ENCODE measurements at regions not wholly inside any gene's neighbourhood (a gene's known extent, or its start where the extent isn't known, plus 50 kb on each side); places are given as distances from the start of the nearest gene placed in this dataset.

DNA sequence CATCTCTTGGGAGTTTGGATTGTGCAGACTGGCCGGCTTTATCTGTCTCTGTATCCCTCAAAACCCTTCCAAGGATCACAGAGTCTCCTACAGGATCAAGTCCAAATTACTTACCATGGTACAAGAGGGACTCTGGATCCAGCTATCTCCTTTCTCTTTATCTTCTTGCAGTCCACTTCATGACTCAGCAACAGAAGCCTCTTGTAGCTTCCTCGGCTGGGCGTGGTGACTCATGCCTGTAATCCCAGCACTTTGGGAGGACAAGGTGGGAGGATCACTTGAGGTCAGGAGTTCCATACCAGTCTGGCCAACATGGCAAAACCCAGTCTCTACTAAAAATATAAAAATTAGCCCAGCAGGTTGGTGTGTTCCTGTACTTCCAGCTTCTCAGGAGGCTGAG is 189.7 kb downstream of the BCAT1 start:
- no peak for DNase-seq

DNA sequence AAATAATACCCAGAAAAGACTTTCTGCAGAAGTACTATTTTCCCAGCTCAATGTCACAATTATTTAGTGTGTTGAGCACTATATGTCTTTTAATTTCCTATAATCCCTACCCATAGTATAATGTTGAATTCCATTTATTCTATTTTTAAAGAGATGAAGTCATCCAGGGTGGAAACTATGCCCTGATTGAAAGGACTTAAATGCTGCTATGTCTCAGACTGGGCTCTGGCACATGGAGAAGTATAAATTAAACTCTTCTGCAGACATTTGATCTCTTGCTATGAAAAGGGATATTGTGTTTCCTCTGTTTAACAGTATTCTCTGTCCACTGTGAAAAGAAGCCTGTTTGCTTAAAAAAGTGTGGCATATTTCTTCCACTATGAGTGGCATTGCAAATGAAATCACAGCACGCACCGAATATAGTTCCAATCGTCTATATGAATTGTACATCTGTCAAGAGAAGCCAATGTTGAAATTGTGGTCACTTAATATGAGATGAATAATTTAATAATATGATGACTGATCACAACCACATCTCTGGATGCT is 192.3 kb downstream of the BCAT1 start:
- no peak for DNase-seq

DNA sequence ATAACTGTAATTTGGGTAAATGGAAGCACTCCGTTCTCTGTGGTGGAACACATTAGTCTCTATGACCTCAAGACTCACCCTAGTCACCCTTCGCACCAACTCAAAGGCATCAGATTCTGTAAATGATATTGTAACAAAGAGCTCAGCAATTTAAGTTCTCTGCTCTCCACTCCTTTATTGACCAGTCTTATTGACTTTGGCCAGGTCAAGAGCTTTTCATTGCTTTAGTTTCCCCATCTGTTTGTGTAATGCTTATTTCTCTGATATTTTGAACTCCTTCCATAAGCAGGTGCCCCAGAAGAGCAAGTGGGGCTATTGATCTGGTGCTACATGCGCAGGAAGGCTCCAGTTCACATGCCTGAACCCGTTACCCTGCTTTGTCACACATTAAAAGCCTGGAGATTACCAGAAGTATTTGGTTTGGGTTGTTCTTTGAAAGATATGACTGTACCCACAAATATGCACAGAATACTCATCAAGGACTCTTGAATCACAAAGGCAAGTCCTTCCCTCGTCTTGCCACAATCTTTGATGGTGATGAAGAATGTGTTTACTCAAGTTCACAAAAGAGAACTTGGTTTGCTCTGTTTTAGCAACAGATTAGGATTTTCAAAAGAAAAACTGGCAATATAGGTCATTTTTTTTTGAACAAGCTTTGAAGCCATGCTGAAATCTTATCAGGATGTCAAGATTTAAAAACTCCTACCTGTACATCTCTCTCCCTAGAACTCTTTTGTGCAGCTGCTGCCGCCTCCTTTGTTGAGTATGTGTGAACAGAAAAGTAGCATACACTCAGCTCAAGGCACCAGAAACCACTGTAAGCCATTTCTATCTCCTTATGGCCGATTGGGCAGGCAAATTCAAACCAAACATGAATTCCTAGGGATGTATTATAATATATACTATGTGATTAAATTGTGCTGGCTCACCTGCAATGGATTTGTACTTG is 193.9 kb downstream of the BCAT1 start:
- DNase-seq, result no peak

DNA sequence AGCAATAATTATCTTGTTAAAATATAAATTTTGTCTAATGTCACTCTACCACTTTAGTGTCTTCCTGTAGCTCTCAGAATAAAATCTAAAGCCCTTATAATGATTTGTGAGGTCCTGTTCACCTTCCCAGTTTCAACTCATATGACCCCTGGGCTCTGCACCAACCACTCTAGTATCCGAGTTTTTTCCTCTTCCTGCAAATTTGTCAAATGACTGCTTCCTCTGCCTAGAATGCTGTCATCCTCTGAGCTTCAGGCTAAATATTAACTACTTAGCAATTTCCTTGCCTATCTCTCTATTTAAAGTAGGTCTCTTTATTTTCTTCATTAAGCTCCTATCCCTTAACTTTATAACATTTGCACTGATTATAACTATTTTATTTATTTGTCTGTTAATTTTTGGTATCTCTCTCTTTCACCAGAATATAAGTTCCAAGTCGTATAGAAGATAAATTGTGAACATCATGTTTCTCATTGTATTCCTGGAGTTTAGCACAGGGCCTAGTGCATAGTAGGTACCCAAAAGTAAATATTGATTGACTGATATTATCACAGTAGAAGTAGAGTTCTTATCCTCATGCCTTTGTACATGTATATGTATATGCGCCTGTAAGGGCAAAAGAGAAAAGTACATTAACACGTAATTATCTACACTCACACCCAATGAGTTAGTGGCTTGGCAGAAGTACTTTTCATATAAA is 196.0 kb downstream of the BCAT1 start:
- no peak for DNase-seq

DNA sequence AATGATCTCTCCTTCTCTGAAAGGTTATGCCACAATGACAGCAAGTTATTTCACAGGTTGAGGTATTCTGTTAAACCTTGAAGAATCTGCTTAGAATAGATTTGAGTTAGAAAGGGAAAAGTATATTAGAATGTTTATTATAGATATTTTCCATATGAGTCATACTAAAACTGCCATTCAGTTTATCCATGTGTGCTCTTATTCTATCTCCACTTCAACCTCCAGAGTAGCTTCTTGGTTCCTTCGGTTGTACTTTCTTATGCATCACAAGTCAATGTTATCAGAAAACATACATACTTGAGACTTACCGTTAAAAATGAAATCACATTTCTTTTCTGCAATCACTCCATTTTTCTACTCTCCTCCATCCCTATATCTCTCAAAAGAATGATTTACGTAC is 197.7 kb downstream of the BCAT1 start:
- no peak for DNase-seq

DNA sequence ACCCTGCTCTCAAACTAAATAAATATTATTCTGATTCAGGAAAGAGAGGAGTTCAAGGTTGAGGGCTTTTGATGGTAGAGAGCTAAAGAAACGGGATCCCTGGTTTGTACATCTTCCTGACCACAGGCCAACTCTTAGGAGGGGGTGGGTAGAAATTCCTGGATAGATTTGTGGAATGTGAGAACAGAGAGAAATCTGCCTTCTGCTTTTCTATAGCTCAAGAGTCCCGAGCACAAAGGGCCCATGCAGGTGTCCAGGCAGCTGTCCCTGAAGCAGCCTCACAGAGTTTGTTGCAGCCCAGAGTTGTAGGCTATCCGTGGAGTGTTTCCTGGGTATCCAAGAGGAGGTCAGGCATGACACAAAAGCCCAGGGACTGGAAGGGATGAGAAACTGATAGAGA is 198.6 kb downstream of the BCAT1 start:
- no peak for DNase-seq

DNA sequence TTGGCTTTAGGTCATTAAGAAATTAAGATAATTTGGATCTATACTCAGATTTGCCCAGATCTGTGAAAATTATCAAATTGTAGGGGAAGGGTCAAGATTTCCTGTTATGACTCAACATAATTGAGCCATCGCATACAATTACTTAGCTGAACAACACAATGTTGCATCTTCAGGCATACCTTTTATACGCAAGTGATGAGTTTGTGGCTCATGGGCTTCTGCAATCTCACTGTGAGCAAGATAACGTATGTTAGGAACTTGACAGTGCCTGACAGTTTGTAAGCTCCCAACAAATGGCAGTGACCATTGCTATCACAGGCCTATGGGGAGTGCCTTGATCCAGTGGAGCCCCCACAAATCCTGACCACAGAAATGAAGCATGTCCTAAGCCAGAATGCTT is 199.7 kb downstream of the BCAT1 start:
- no peak for DNase-seq

DNA sequence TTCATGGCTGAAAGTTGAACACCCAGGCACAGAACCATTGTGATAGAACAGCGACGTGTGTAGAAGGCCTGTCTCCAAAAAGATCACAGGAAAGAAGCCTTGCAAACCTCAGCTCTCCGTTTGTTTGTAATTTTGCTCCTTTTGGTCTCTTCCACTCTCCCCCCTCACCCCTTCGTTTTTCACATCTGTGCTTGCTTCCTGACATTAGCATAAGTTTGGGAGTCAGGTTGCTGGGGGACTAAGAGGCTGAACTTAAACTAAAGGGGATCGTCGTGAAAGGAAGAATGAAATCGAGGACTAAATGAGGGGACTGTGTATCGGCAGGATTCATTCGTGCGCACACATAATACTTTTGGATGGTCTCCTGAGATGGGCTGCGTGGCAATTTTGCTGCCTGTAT is 200.6 kb downstream of the BCAT1 start:
- DNase-seq, result no peak

DNA sequence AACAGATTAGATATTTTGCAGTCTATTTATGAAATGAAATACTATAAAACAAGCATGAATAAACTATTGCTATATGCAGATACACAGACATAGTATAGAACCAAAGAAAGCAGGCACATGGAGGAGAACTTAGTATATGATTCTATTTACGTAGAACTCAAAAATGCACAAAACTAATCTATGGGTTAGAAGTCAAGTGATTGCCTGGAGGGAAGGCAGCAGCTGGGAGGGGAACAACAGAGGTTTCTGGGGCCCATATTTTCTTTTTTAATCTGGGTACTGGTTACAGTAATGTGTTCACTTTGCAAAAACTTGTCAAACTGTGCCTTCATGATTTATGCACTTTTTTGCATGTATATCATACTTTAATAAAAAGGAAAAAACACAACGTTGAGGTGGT is 202.0 kb downstream of the BCAT1 start:
- no peak for DNase-seq

DNA sequence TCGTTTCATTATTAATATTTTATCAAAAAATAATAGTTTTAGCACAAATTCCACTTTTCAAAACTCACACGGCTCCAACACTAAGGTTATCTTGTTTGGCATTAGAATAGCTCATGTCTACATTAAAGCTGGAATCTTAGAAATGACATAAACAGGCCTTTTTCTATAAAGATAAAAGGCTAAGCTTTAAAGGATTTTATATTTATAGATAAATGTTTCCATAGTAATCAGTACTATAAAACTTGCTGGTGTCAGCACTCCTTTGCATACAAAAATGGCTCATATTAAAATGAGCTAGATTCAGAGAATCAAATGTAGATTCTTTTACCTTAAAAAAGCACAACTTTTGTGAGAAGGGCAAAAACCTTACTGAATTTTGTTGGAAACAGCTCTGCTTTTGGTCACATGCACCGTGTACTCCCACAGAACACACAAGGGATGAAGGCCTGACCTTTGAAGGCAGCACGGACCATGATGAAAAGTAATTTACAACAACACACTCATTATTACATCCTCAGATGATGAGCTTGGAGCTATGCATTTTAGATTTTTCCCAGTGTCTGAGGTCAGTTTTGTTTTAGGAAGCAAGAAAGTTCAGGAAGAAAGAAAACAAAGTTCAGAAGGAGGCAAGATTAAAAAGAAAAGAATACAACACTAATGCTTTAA is 202.8 kb downstream of the BCAT1 start:
- no peak for DNase-seq

DNA sequence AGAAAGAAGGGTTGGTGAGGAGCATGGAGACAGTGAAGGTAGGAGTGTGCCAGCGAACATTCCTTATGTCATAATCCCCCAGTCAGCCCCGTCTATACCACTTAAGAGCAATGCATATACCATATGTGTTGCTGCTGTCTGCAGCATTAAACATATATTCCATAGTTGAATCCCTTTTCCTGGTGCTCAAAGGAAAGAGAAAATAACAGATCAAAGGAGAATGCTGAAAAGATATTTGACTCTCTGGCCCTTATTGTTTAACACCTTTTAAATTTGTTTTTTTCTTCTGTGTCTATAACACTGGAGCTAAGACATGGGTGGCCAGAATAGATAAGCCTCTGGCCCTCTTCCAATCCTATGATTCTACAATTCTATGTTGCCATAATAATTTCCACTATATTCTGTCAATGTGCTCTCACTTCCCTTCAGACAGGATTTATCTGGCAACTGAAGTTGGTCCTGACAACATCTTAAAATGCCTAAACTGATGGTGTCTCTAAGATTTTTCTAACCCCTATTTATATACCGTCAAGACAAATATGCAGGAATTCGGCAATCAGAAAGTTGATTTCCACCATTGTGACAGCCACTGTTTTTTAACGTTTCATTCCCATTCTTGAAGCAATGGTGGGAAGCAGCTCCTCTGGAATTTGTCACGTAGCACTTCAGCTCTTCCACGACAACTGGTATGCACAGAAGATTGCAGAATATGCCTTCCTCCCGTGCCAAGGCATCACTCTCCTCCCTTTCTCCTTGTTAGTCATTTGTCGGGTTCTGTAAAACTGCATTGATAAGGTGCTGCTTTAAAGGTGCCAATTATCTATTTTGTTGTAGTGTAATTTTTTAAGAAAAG is 204.7 kb downstream of the BCAT1 start:
- no peak for DNase-seq

DNA sequence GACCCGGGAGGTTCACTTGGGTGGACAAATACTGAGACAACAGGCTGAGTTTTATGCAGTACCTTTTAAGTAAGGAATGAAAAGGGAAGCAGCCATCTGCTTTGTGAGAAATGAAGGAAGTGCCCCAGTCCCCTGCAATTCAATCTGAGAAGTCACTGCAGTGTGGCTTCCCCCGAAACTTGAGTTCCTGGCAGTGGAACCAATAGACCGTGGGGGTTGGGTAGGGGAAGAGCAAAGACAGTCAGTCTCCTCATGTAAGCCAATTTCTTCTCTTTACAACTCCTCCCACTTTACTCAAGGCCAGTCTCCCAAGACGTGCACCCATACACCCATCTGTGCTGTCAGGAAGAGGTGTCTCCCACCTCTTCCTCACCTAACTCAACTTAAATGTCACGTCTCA is 206.5 kb downstream of the BCAT1 start:
- no peak for DNase-seq

DNA sequence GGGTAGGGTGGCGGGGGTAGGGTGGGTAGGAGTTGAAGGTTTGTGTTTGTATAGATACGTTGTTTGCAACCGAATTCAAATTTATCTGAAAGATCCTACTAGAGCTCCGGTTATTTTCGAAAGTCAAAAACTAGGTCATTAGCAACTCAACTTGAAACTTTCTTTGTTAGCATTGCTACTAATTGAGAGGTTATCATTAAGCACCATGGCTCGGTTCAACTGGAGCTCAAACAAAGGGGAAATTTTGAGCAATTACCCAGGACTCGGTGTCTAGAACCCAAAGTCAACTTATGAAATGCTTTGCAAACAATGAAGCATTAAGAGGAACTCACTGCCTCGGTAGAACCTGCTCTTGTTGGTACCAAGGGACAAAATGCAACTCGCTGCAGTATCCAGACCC is 207.7 kb downstream of the BCAT1 start:
- no peak for DNase-seq

DNA sequence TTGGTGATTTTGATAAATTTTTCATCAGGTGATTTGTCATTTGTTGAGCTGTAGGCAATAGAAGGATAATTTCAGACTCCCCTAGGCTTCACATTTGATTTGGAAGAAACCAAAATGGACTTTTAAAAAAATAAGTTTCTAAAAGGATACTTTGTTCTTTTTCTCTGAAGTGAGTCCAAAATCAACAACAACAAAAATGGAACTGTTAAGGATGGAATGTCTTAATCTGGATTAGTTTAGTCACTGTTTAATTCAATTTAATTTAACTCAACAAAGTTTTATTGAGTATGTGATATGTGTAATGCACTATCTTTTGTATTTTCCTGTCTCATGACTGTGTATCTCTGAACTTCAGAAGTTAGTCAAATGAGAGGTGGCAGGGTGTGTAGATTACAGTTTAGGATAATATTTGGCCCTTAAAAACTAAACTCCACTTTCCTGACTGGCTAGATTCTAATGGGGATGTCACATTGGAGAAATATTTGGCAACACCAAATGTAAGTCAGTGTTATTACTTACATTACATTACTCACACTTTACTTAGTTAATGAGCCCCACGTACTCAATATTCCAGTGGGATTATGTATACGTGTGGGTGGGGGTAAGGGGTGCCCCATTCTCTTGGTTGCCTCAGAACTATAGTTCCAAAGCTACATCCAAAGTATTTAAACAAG is 209.7 kb downstream of the BCAT1 start:
- no peak for DNase-seq

DNA sequence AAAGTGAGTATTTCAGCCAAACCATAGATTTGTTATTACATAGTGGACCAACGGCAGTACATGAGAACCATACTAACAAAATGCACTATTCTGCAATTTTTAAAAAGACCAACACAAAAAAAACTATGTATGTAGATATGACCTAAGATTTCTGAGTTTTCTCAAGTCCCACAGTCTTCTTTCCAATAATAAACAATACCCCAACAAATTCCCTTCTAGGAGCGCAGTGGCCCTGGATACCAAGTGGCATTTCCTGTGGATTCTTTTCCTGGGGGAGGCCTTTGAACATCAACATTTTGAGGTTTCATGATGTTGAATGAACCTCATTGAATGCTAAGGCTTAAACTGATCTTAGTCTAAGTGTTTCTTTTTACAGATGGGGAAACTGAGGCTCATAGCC is 210.5 kb downstream of the BCAT1 start:
- DNase-seq, result no peak

DNA sequence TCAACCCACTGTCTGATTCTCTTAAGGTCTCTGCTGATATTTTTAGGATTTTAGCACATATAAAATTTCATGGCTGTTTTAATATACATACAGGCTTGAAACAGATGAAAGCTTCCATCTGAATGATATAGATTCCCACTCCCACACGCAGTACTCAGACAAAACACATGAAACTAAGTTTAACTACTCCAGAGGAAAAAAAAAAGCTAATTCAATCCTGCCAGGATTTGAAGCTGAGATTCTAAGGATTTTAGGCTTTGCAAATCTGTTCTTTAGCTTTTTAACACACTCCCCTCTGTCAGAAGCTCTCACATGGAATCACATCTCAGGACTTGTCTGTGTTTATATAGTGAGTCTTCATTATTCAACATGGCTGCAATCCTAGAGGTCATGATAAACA is 217.3 kb downstream of the BCAT1 start:
- no peak for DNase-seq

DNA sequence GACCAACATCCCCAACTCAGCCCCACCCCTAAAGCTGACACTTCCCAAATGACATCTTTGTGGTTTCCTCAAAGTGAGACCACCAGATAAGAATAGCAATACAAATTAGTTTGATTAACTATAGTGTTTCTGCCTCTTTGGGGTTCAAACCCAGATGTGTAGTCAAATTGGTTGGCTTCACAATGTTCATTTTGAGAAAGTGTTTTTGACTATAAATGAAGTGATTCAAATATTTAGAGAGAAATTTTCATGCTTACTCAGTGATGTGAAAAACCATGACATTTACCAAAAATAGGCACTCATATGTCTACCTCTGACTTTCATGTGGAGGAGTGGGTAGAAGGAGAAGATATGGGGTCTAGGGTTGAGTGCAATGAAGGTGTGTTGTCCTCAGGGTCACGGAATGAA is 218.4 kb downstream of the BCAT1 start:
- no peak for DNase-seq

DNA sequence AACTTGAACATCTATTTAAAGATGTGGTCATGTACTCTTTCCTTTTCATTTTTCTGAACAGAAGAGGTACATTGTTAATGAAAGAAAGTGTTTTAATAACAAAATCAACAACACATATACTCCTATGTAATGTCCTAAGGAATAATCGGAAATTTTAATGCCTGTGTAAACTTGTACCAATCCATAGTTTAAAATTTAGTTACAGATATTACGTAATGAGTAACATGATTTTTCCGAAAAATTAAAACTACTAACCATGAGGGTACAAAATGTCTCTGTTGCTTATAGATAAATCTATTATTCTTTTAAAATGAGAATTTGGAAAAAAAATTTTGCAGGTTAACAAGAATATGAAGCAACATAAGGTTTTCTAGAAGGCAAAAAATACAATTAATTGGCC is 220.1 kb downstream of the BCAT1 start:
- no peak for DNase-seq

DNA sequence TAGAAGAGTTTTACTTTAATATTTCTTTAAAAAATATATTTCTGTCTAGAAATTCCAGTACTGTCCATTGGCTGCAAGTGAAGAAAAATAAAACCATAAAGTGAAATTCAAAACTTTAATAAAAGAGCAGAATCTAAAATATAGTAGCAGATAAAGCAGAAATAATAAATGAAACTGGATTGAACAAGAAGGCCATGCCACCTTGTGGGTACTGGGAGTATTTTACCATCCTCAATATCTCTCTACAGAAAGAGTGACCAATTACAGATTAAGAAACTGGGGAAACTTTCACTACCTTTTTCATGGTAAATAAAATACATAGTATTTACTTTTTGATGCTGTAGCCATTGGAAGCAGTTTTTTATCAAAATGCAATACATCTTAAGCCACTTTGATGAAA is 220.5 kb downstream of the BCAT1 start:
- peak; percentile 3 for DNase-seq

DNA sequence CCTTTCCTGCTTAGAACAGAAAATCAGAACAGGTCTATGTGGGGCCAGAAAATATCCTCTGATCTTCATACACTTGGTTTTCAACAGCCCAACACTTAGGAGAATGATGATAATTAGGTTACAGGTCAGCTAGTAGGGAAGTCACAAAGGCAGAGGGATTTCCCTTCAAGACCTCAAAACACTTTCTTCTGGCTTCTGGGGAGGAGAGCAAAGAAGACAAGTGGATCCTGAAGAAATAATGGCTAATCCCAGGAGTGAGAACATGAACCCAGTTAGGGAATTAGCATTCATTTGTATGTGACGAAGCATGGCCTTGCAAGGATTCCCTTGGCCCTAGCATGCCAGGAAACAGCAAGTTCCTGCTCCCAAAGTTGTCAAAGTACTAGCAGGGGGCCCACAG is 223.3 kb downstream of the BCAT1 start:
- DNase-seq, result no peak

DNA sequence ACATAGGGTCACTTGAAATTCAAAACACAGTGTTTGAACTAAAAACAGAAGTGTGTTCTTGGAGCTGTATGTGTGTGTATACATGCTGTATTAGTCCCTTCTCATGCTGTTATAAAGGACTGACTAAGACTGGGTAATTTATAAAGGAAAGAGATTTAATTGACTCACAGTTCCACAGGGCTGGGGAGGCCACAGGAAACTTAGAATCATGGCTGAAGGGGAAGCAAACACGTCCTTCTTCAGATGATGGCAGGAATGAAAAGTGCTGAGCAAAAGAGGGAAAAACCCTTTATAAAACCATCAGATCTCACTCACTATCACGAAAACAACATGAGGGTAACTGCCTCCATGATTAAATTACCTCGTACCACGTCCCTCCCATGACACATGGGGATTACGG is 224.1 kb downstream of the BCAT1 start:
- DNase-seq, result no peak

DNA sequence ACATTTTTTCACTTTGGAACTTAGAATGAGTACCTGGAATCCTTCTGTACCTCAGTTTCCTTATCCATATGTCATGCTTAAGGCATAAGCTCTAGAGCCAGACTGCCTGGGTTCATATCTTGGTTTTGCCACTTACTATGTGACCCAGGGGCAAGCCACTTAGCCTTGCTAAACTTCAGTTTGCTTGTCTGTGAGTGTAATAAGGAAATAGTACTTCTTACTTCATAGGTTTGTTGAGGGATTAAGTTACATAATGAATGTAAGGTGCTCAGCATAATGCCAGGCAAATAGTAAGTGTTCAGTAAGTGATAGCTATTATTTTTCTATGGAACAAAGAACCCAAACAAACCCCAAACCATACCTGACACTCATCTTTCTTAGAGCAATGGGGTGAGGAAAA is 225.1 kb downstream of the BCAT1 start:
- no peak for DNase-seq
